Muscle layer of colon (tissue), 2 donors: ENCODE measurements at regions not wholly inside any gene's neighbourhood (a gene's known extent, or its start where the extent isn't known, plus 50 kb on each side); places are given as distances from the start of the nearest gene placed in this dataset.

ENCODE experiments used
- H3K27ac ChIP-seq: one replicate; pipeline ENCODE4 v1.7.0; 2013; ENCODE audit warnings: low read depth, mild to moderate bottlenecking, low read length, moderate library complexity
- H3K27me3 ChIP-seq, 2 donors: one replicate each; pipeline ENCODE4 v1.7.0; 2013; ENCODE audit warnings: low read length in 2 of 2, mild to moderate bottlenecking in 2 of 2; ENCODE audit not compliant: insufficient read depth in 2 of 2, control insufficient read depth in 1 of 2
- H3K36me3 ChIP-seq: one replicate; pipeline ENCODE4 v1.7.0; 2013; ENCODE audit warnings: mild to moderate bottlenecking, low read length; ENCODE audit not compliant: insufficient read depth
- H3K4me1 ChIP-seq: one replicate; pipeline ENCODE4 v1.7.0; 2013; ENCODE audit warnings: mild to moderate bottlenecking, low read length; ENCODE audit not compliant: insufficient read depth
- H3K4me3 ChIP-seq, 2 donors: one replicate each; pipeline ENCODE4 v1.7.0; 2013; ENCODE audit warnings: low read length in 2 of 2, low read depth in 1 of 2, mild to moderate bottlenecking in 1 of 2, moderate library complexity in 1 of 2
- H3K9ac ChIP-seq: one replicate; pipeline ENCODE4 v1.7.0; 2013; ENCODE audit warnings: low read length
- H3K9me3 ChIP-seq: one replicate; pipeline ENCODE4 v1.7.0; 2013; ENCODE audit warnings: mild to moderate bottlenecking, low read length
- donor health status: abdominal sarcoma.
- donor health status: Adenocarcinoma of cecum.

DNA sequence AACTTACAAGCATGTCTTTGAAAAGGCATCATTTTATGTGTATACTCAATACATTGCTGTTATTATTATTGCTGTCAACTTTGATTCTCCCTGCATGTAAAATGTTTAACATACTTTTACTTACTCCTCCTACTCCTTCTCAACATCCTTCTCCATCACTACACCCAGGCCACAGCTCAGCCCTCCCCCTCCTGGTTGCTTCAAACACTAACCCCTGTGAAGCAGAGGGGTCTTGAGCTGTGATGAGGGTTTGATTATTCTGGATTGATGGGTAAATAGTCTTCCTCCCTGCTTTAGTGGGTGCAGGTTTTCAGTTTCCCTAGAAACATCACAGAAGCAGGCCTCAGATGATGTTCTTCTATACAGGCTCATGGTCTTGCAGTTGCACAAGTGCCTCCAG, 221.0 kb downstream of the OSR1 start:
- Histone ChIP-seq H3K4me3 (no peak overlapping the region), H3K9me3 (no peaks in the 10 kb centered on the region), H3K4me1 (no peaks in the 10 kb centered on the region), H3K36me3 (no peaks in the 10 kb centered on the region), H3K27me3 (no peaks in the 10 kb centered on the region), H3K27ac (no peak overlapping the region), H3K9ac (no peak overlapping the region)

DNA sequence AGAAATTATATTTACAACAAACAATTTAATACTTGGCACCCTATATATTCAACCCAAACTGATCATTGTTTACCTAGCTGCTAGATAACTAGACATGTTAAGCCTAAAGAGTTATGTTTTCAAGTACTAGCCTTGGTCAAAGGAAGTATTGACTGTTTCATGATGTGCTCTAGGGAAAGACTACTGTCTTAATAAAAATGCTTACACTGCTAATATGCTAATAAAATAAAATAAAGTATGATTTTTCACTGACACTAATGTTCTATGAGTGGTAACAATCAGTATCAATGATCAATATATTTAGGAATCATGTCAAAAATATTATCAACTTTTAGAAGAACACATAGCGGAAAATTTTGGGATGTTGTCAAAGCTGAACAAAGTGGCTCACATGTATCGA, 225.5 kb downstream of the OSR1 start:
- no peaks in the 10 kb centered on the region for H3K9me3 ChIP-seq
- H3K27me3 ChIP-seq: no peaks in the 10 kb centered on the region
- H3K36me3 ChIP-seq: no peaks in the 10 kb centered on the region
- H3K9ac ChIP-seq: no peak overlapping the region
- no peak overlapping the region for H3K27ac ChIP-seq
- H3K4me1 ChIP-seq: no peaks in the 10 kb centered on the region
- no peak overlapping the region for H3K4me3 ChIP-seq

DNA sequence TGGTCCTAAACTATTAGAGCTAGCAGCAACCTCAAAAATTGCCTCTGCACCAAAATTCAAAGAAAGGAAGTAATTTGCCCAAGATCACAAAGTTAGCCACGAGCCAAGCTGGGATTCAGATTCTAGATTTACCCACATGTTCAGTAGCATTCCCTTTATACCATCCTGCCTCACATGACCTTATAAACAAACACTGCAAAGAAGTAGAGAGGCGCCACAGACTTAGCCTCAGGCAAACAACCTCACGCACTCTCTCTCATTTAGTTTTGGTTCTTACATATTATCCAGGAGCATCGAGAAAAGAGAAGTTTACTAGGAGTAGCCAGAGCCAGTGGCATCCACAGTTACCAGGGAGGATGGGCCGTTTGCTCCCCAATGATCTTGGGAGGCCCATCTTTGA, 226.6 kb downstream of the OSR1 start:
- Histone ChIP-seq H3K27ac (no peak overlapping the region), H3K27me3 (no peaks in the 10 kb centered on the region), H3K4me3 (no peak overlapping the region), H3K9me3 (no peaks in the 10 kb centered on the region), H3K36me3 (no peaks in the 10 kb centered on the region), H3K9ac (no peak overlapping the region), H3K4me1 (no peaks in the 10 kb centered on the region)

DNA sequence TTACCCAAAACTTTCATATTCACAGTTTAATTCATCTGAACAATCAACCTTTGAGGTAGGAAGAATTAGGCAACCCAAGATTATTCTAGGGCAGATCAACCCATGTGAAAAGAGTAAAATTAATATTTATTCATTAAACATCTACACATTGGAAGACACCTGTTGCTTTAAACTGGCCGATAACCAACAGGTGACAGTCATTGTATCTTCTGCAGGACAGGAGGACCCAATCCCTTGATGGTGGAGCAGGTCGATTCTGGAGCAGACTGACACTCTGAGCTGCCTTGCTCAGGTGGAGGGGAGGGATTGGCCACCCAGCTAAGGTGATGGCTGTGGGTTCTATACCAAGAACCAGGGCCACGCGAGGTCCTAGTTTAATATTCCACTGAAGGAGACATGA, 230.3 kb downstream of the OSR1 start:
- Histone ChIP-seq H3K27me3 (no peaks in the 10 kb centered on the region), H3K4me1 (no peaks in the 10 kb centered on the region), H3K9ac (no peak overlapping the region), H3K36me3 (no peaks in the 10 kb centered on the region), H3K9me3 (no peaks in the 10 kb centered on the region), H3K4me3 (no peak overlapping the region), H3K27ac (no peak overlapping the region)

DNA sequence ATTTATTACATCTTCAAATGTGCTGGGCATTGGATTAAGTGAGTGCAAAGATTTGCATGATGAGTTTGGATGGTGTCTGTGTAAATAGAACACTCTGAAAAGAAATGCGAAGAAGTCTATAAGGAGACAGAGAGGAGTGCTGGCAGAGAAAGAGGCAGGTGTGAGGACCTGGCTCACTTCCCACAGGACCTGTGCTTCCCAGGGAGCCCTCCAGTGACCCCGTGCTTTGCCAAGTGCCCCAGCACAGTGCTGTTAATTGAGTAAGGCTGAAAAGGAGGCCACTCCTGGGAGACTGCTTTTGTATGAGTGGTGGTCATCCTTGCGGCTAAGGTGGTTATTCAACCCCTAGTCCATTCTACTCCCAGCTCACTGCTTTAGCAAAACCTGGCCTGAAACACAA, 230.8 kb downstream of the OSR1 start:
- no peak overlapping the region for H3K9ac ChIP-seq
- no peaks in the 10 kb centered on the region for H3K4me1 ChIP-seq
- no peak overlapping the region for H3K27ac ChIP-seq
- H3K4me3 ChIP-seq: no peak overlapping the region
- no peaks in the 10 kb centered on the region for H3K9me3 ChIP-seq
- H3K27me3 ChIP-seq: no peaks in the 10 kb centered on the region
- no peaks in the 10 kb centered on the region for H3K36me3 ChIP-seq

- H3K36me3 ChIP-seq: no peaks in the 10 kb centered on the region
- no peaks in the 10 kb centered on the region for H3K9me3 ChIP-seq
- H3K27ac ChIP-seq: no peak overlapping the region
- no peak overlapping the region for H3K4me3 ChIP-seq
- no peaks in the 10 kb centered on the region for H3K27me3 ChIP-seq
- no peaks in the 10 kb centered on the region for H3K4me1 ChIP-seq
- no peak overlapping the region for H3K9ac ChIP-seq
These were observed 232.3 kb downstream of the OSR1 start for GRCh38 chr2:19125901-19126680.

- H3K27me3 ChIP-seq: no peaks in the 10 kb centered on the region
- H3K9me3 ChIP-seq: no peaks in the 10 kb centered on the region
- no peak overlapping the region for H3K4me3 ChIP-seq
- no peak overlapping the region for H3K27ac ChIP-seq
- H3K4me1 ChIP-seq: no peaks in the 10 kb centered on the region
- no peak overlapping the region for H3K9ac ChIP-seq
- H3K36me3 ChIP-seq: no peaks in the 10 kb centered on the region
These were observed 234.3 kb downstream of the OSR1 start for GRCh38 chr2:19124135-19124534.

- Histone ChIP-seq H3K36me3 (no peaks in the 10 kb centered on the region), H3K4me3 (no peak overlapping the region), H3K27me3 (no peaks in the 10 kb centered on the region), H3K4me1 (no peaks in the 10 kb centered on the region), H3K9me3 (no peaks in the 10 kb centered on the region), H3K27ac (no peak overlapping the region), H3K9ac (no peak overlapping the region)
These were observed 234.9 kb downstream of the OSR1 start for GRCh38 chr2:19123556-19123955.

- Histone ChIP-seq H3K9ac (no peak overlapping the region), H3K9me3 (no peaks in the 10 kb centered on the region), H3K4me1 (no peaks in the 10 kb centered on the region), H3K4me3 (no peak overlapping the region), H3K27me3 (no peaks in the 10 kb centered on the region), H3K36me3 (no peaks in the 10 kb centered on the region), H3K27ac (no peak overlapping the region)
These were observed 236.2 kb downstream of the OSR1 start for GRCh38 chr2:19122220-19122619.

DNA sequence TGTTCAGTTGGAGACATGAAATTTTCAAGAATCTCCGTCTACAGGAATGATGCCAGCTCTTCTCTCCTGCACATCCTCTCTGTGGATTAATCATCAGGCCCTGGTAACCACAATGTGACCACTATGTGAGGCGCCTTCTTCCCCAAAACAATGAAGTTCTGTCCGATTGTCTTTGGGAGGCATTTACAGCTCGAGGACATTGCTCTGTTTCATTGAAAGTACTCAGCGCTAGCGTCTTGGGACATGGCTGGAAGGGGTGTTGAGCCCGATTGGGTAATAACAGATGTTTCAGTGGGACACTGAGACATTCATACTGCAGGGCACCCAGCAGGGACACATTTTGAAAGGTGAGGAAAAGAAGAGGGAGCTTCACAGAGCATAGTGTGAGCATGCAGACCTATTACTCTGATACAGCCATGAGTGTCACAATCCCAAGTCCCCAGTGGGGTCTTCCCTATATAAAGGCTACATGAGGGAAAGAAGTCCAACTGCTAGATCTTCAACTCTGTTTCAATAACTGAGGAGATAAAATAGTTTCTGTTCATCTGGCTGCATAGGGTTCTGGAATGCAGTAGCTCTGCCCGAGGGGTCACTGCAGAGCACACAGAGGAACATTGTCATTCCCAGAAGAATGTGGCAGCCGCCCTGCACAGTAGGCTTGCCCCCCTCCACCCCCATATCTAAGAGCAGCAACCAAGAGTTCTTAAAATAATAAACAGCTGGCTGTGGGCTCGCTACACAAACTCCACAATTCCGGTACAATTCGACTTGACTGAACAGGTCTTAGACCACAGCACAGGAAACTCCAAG, 237.3 kb downstream of the OSR1 start:
- no peaks in the 10 kb centered on the region for H3K27me3 ChIP-seq
- no peaks in the 10 kb centered on the region for H3K4me1 ChIP-seq
- H3K36me3 ChIP-seq: no peaks in the 10 kb centered on the region
- no peaks in the 10 kb centered on the region for H3K9me3 ChIP-seq
- H3K27ac ChIP-seq: no peak overlapping the region
- no peak overlapping the region for H3K4me3 ChIP-seq
- H3K9ac ChIP-seq: no peak overlapping the region

DNA sequence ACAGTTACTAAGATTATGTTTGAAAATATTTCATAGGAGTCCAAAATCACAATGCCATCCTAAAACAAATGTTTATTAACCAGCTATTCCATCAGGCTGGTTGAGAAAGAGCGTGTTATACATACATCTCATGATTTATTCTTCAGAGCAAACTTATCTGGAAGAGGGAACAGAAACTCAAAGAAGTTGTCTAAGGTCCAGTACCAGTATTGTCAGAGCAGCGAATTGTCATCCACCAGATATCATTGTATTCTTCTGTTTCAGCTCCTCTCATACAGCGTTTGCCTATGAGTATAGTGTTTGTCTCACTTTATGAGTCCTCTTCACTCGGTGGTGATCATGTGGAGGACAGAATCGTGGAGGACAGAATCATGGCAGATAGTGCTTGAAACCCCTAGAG, 238.2 kb downstream of the OSR1 start:
- Histone ChIP-seq H3K36me3 (no peaks in the 10 kb centered on the region), H3K27ac (no peak overlapping the region), H3K4me1 (no peaks in the 10 kb centered on the region), H3K4me3 (no peak overlapping the region), H3K9ac (no peak overlapping the region), H3K27me3 (no peaks in the 10 kb centered on the region), H3K9me3 (no peaks in the 10 kb centered on the region)
